Smooth muscle cell (in vitro differentiated cells): ENCODE measurements at regions not wholly inside any gene's neighbourhood (a gene's known extent, or its start where the extent isn't known, plus 50 kb on each side); places are given as distances from the start of the nearest gene placed in this dataset.

Source experiments
- DNase-seq: peaks from one replicate; lab custom pipeline; 2025; ENCODE audit not compliant: unreplicated experiment; lab: John Stamatoyannopoulos, UW
- H2AFZ ChIP-seq: fragments of 200-600 bp; sonication (generic); 2 replicates; pipeline ENCODE4 v1.6.0; 2016; ENCODE audit warnings: antibody characterized with exemption, low read depth, mild to moderate bottlenecking
- H3F3A ChIP-seq: fragments of 200-600 bp; sonication (generic); 2 replicates; pipeline ENCODE4 v1.6.0; 2017; ENCODE audit warnings: antibody characterized with exemption, low read depth
- H3K27ac ChIP-seq: fragments of 200-600 bp; sonication (generic); 2 replicates; pipeline ENCODE4 v1.5.1; 2016; ENCODE audit warnings: low read depth, mild to moderate bottlenecking
- H3K27me3 ChIP-seq: fragments of 200-600 bp; sonication (generic); 2 replicates; pipeline ENCODE4 v1.6.1; 2016; ENCODE audit warnings: low read depth, mild to moderate bottlenecking
- H3K36me3 ChIP-seq: fragments of 200-600 bp; sonication (generic); 2 replicates; pipeline ENCODE4 v1.5.1; 2016; ENCODE audit warnings: low read depth
- H3K4me1 ChIP-seq: fragments of 200-600 bp; sonication (generic); 2 replicates; pipeline ENCODE4 v1.5.1; 2016; ENCODE audit warnings: low read depth
- H3K4me2 ChIP-seq: fragments of 200-600 bp; sonication (generic); 2 replicates; pipeline ENCODE4 v1.6.0; 2016; ENCODE audit warnings: mild to moderate bottlenecking
- H3K4me3 ChIP-seq: fragments of 200-600 bp; sonication (generic); 2 replicates; pipeline ENCODE4 v1.5.1; 2016; ENCODE audit warnings: mild to moderate bottlenecking
- H3K79me2 ChIP-seq: fragments of 200-600 bp; sonication (generic); 2 replicates; pipeline ENCODE4 v1.6.0; 2016; ENCODE audit warnings: low read depth, mild to moderate bottlenecking
- H3K9ac ChIP-seq: fragments of 200-600 bp; sonication (generic); 2 replicates; pipeline ENCODE4 v1.6.0; 2016; ENCODE audit warnings: low read depth
- H3K9me3 ChIP-seq: fragments of 200-600 bp; sonication (generic); replicated peaks from 2 replicates; pipeline ENCODE4 v1.5.1; 2016; ENCODE audit warnings: low read depth
- H4K20me1 ChIP-seq: fragments of 200-600 bp; sonication (generic); 2 replicates; pipeline ENCODE4 v1.6.0; 2016; ENCODE audit warnings: low read depth
- WGBS: methylation state at CpG from one replicate; pipeline ENCODE4 v1.1.7; 2016; ENCODE audit warnings: low lambda C conversion rate; 5-methylcytosine and 5-hydroxymethylcytosine counted together
- TF ChIP-seq, protein P1 (sequence below): fragments of 200-600 bp; sonication (generic); IDR thresholded peaks from 2 replicates; pipeline ENCODE4 v1.5.1; 2017; ENCODE audit warnings: borderline replicate concordance, mild to moderate bottlenecking, antibody characterized with exemption; ENCODE audit not compliant: insufficient read depth, poor library complexity, severe bottlenecking

- 53% methylated on average over 19 of the region's 19 CpGs for WGBS
- no peak for DNase-seq
- Histone ChIP-seq H3F3A (no peaks in the 10 kb centered on the region), H3K36me3 (no peaks in the 10 kb centered on the region), H4K20me1 (no peaks in the 10 kb centered on the region), H3K4me3 (no peak overlapping the region), H3K27me3 (no peaks in the 10 kb centered on the region), H3K27ac (peak overlapping the region; percentile 68), H3K4me2 (peak overlapping the region; percentile 74), H3K4me1 (peaks cover 13% of the 10 kb centered on the region), H3K9me3 (no peaks in the 10 kb centered on the region), H3K9ac (no peak overlapping the region), H2AFZ (peak overlapping the region; percentile 67), H3K79me2 (no peaks in the 10 kb centered on the region)
- TF ChIP-seq, protein P1, sequence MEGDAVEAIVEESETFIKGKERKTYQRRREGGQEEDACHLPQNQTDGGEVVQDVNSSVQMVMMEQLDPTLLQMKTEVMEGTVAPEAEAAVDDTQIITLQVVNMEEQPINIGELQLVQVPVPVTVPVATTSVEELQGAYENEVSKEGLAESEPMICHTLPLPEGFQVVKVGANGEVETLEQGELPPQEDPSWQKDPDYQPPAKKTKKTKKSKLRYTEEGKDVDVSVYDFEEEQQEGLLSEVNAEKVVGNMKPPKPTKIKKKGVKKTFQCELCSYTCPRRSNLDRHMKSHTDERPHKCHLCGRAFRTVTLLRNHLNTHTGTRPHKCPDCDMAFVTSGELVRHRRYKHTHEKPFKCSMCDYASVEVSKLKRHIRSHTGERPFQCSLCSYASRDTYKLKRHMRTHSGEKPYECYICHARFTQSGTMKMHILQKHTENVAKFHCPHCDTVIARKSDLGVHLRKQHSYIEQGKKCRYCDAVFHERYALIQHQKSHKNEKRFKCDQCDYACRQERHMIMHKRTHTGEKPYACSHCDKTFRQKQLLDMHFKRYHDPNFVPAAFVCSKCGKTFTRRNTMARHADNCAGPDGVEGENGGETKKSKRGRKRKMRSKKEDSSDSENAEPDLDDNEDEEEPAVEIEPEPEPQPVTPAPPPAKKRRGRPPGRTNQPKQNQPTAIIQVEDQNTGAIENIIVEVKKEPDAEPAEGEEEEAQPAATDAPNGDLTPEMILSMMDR = no peak
Observed at GRCh38 chr11:119782006-119782738, 53.2 kb upstream of the NECTIN1 start.

GRCh38 chr11:119780222-119780953 is 51.4 kb upstream of the NECTIN1 start:
- WGBS = 47% methylated on average over 2 of the region's 2 CpGs

GRCh38 chr11:119779195-119780071 is 50.4 kb upstream of the NECTIN1 start:
- 44% methylated on average over 22 of the region's 22 CpGs for WGBS
- no peaks in the 10 kb centered on the region for H4K20me1 ChIP-seq
- no peak overlapping the region for H3K4me3 ChIP-seq
- no peaks in the 10 kb centered on the region for H3K36me3 ChIP-seq
- DNase-seq = no peak
- H3K4me2 ChIP-seq = peak overlapping the region; percentile 31
- no peak overlapping the region for H3K27ac ChIP-seq
- TF ChIP-seq, protein P1 = no peak
- H3K9ac ChIP-seq = no peak overlapping the region
- peaks cover 13% of the 10 kb centered on the region for H3K4me1 ChIP-seq
- H3K27me3 ChIP-seq = peaks cover 8% of the 10 kb centered on the region
- no peaks in the 10 kb centered on the region for H3K79me2 ChIP-seq
- no peak overlapping the region for H2AFZ ChIP-seq
- H3K9me3 ChIP-seq = no peaks in the 10 kb centered on the region
- H3F3A ChIP-seq = no peaks in the 10 kb centered on the region

More at GRCh38 chr11:119780222-119780953, 51.4 kb upstream of the NECTIN1 start:
- Histone ChIP-seq H3K4me1 (peaks cover 13% of the 10 kb centered on the region), H3F3A (no peaks in the 10 kb centered on the region), H3K36me3 (no peaks in the 10 kb centered on the region), H3K79me2 (no peaks in the 10 kb centered on the region), H3K4me2 (no peak overlapping the region), H3K4me3 (no peak overlapping the region), H3K27me3 (peaks cover 5% of the 10 kb centered on the region), H3K9me3 (no peaks in the 10 kb centered on the region), H3K9ac (no peak overlapping the region), H2AFZ (no peak overlapping the region), H3K27ac (no peak overlapping the region), H4K20me1 (no peaks in the 10 kb centered on the region)
- no peak for DNase-seq
- TF ChIP-seq, protein P1 = no peak
